GM13976 (cell line): ENCODE measurements at regions not wholly inside any gene's neighbourhood (a gene's known extent, or its start where the extent isn't known, plus 50 kb on each side); places are given as distances from the start of the nearest gene placed in this dataset.

Experiments
- DNase-seq: peaks from one replicate; pipeline ENCODE4 v3.0.0; 2012; ENCODE audit warnings: low spot score
- CTCF ChIP-seq: IDR thresholded peaks from 2 replicates; pipeline ENCODE4 v1.5.1; 2012; ENCODE audit warnings: borderline replicate concordance, mild to moderate bottlenecking; ENCODE audit not compliant: insufficient read depth; ENCODE audit errors: extremely low read depth, missing control alignments, control extremely low read depth
- in situ Hi-C: fragments of 300-500 bp; cut with MboI; formaldehyde crosslinking; loops from one replicate; pipeline ENCODE4 v1.12.0; 2022; ENCODE audit warnings: low sequenced_read_pairs, mixed read lengths, inconsistent platforms; ENCODE audit not compliant: unreplicated experiment

- no peak for DNase-seq
- in situ Hi-C loops, result no loop called here
- no peak for TF ChIP-seq CTCF
Observed at GRCh38 chr7:42733040-42733439, 178.8 kb downstream of the C7orf25 start.

GRCh38 chr7:42730586-42730985 lies 181.3 kb downstream of the C7orf25 start:
- no peak for TF ChIP-seq CTCF
- no peak for DNase-seq

GRCh38 chr7:42729053-42729765 lies 182.7 kb downstream of the C7orf25 start:
- TF ChIP-seq CTCF, result no peak
- in situ Hi-C loops, result no loop called here
- no peak for DNase-seq

More at GRCh38 chr7:42730586-42730985, 181.3 kb downstream of the C7orf25 start:
- in situ Hi-C loops, result no loop called here

GRCh38 chr7:42727451-42727850 lies 184.4 kb downstream of the C7orf25 start:
- TF ChIP-seq CTCF, result no peak
- DNase-seq, result no peak
- in situ Hi-C loops, result no loop called here

- DNase-seq, result no peak
- in situ Hi-C loops, result no loop called here
- no peak for TF ChIP-seq CTCF
Observed at GRCh38 chr7:42726066-42726785, 185.6 kb downstream of the C7orf25 start.

GRCh38 chr7:42722716-42723115 lies 189.2 kb downstream of the C7orf25 start:
- no peak for TF ChIP-seq CTCF
- in situ Hi-C loops, result no loop called here

More at GRCh38 chr7:42722716-42723115, 189.2 kb downstream of the C7orf25 start:
- no peak for DNase-seq
